Heart right ventricle (tissue), 16 donors: ENCODE measurements at regions not wholly inside any gene's neighbourhood (a gene's known extent, or its start where the extent isn't known, plus 50 kb on each side); places are given as distances from the start of the nearest gene placed in this dataset.

Source experiments
- ATAC-seq, 8 donors: fragments of 200-7000 bp; cut with Tn5 transposase; one replicate each; pipeline ENCODE4 v1.9.1; 2020; ENCODE audit warnings: mild to moderate bottlenecking in 8 of 8, moderate library complexity in 8 of 8, moderate number of reproducible peaks in 1 of 8
- DNase-seq, 2 donors: peaks; one replicate each; pipeline ENCODE4 v3.0.0-alpha.2; 2020
- H3K27ac ChIP-seq, 10 donors: fragments of 200-600 bp; sonication (generic) in 2 of 10; one replicate each; pipeline versions ENCODE4 v1.5.0 to v1.8.0; 2020 to 2022; ENCODE audit warnings: mild to moderate bottlenecking in 3 of 10
- H3K27me3 ChIP-seq, 7 donors: fragments of 200-600 bp; one replicate each; pipeline ENCODE4 v1.8.0; 2021 to 2022; ENCODE audit warnings: mild to moderate bottlenecking in 2 of 7
- H3K36me3 ChIP-seq, 9 donors: fragments of 200-600 bp; sonication (generic) in 1 of 9; one replicate each; pipeline versions ENCODE4 v1.5.0 to v1.8.0; 2020 to 2022; ENCODE audit warnings: mild to moderate bottlenecking in 2 of 9
- H3K4me1 ChIP-seq, 9 donors: fragments of 200-600 bp; sonication (generic) in 1 of 9; one replicate each; pipeline versions ENCODE4 v1.5.0 to v1.8.0; 2020 to 2022; ENCODE audit warnings: mild to moderate bottlenecking in 4 of 9
- H3K4me3 ChIP-seq, 10 donors: fragments of 200-600 bp; sonication (generic) in 2 of 10; one replicate each; pipeline versions ENCODE4 v1.5.0 to v1.8.0; 2020 to 2022; ENCODE audit warnings: mild to moderate bottlenecking in 7 of 10, moderate library complexity in 2 of 10
- H3K9me3 ChIP-seq, 11 donors: fragments of 200-600 bp in 10 of 11; sonication (generic) in 2 of 11; one replicate each; pipeline versions ENCODE4 v1.5.0 to v1.8.0; 2013 to 2022; ENCODE audit warnings: mild to moderate bottlenecking in 2 of 11, control low read depth in 1 of 11, moderate library complexity in 1 of 11
- CTCF ChIP-seq, 9 donors: fragments of 200-600 bp; sonication (generic) in 2 of 9; IDR thresholded peaks; one replicate each; pipeline versions ENCODE4 v1.5.0 to v1.8.0; 2021 to 2022; ENCODE audit warnings: antibody characterized with exemption in 9 of 9, mild to moderate bottlenecking in 5 of 9, moderate library complexity in 1 of 9
- WGBS, 2 donors: extraction: QIAGEN DNeasy Blood & Tissue Kit; methylation state at CpG; one replicate each; pipeline ENCODE4 v1.1.7; 2013; ENCODE audit warnings: inconsistent platforms in 1 of 2; 5-methylcytosine and 5-hydroxymethylcytosine counted together
- intact Hi-C, 10 donors: fragments of 100-400 bp; cut with DNase I; formaldehyde crosslinking; loops; one replicate each; pipeline versions ENCODE4 v1.11.1 to v1.14.2; 2022
- donor health status: Arrhythmogenic right ventricular cardiomyopathy.
- donor health status: ischemic (EF 13 %, LVEDD 7.1; RV severe dilation, severe dysfunction).
- donor health status: healthy with polysubstance abuse.
- donor health status: DM: no; HTN: yes; CAD: no.
- donor health status: DM: no; HTN: no; CAD: no.
- donor health status: ischemic (EF 25% LVEDD 6.9; RV normal size, moderate dysfunction).
- donor health status: ischemic (EF 25% LVEDD 5.7; RV mildly dilated, moderate dysfunction).
- donor health status: healthy.
- donor health status: DM: yes; HTN: yes; CAD: no.
- donor health status: Ischemic cardiomyopathy.
- donor health status: ischemic (EF 35%, LVEDD 5.7; RV mildly dilated, moderate dysfunction).
- donor health status: nonischemic (EF 11% LVEDD 7.7; RV severe dilation, severe dysfunction).
- donor health status: DM: yes; HTN: yes; CAD: no.
- donor health status: PGD.
- donor health status: ischemic (EF 29% LVEDD 5.4; RV normal size, mild dysfunction).
- donor health status: nonischemic (EF 23%, LVEDD 6.1; RV moderate dilation, normal function).

- WGBS, 2 donors: 93 to 94% methylated on average over 1 of the region's 1 CpG
- H3K9me3 ChIP-seq: peaks cover 0 to 55% (median 4%) of the 10 kb centered on the region in 11 donors
- H3K27ac ChIP-seq: no peak overlapping the region
- H3K4me3 ChIP-seq: no peak overlapping the region
- DNase-seq (no peak), ATAC-seq (no peak)
- intact Hi-C loops: no loop called here
- no peaks in the 10 kb centered on the region for H3K27me3 ChIP-seq
- TF ChIP-seq CTCF (IDR thresholded peaks at IDR 0.05): no peak
- no peaks in the 10 kb centered on the region for H3K4me1 ChIP-seq
- no peaks in the 10 kb centered on the region for H3K36me3 ChIP-seq
These were observed 350.3 kb downstream of the MAT2B start for GRCh38 chr5:163855754-163856153.

- intact Hi-C loops: no loop called here
- Histone ChIP-seq H3K9me3 (peaks cover 0 to 24% (median 0%) of the 10 kb centered on the region in 11 donors), H3K4me1 (no peaks in the 10 kb centered on the region), H3K4me3 (no peak overlapping the region), H3K27ac (no peak overlapping the region), H3K36me3 (no peaks in the 10 kb centered on the region), H3K27me3 (peaks cover 0 to 5% (median 0%) of the 10 kb centered on the region in 7 donors)
- TF ChIP-seq CTCF (IDR thresholded peaks at IDR 0.05): no peak
- no peak for DNase-seq
- ATAC-seq: no peak
- 45 to 55% methylated on average over 3 of the region's 3 CpGs for WGBS, 2 donors
These were observed 356.3 kb downstream of the MAT2B start for GRCh38 chr5:163861670-163862069.

GRCh38 chr5:163867324-163867723 lies 361.9 kb downstream of the MAT2B start:
- DNase-seq (no peak), ATAC-seq (no peak)
- intact Hi-C loops: no loop called here
- no peak overlapping the region for H3K27ac ChIP-seq
- H3K9me3 ChIP-seq: no peaks in the 10 kb centered on the region
- H3K27me3 ChIP-seq: peaks cover 0 to 5% (median 0%) of the 10 kb centered on the region in 7 donors
- no peak for TF ChIP-seq CTCF (IDR thresholded peaks at IDR 0.05)
- no peaks in the 10 kb centered on the region for H3K4me1 ChIP-seq
- no peaks in the 10 kb centered on the region for H3K36me3 ChIP-seq
- H3K4me3 ChIP-seq: no peak overlapping the region
- 35 to 49% methylated on average over 2 of the region's 2 CpGs for WGBS, 2 donors

- intact Hi-C loops: no loop called here
- no peaks in the 10 kb centered on the region for H3K4me1 ChIP-seq
- H3K9me3 ChIP-seq: no peaks in the 10 kb centered on the region
- peaks cover 0 to 2% (median 0%) of the 10 kb centered on the region in 7 donors for H3K27me3 ChIP-seq
- DNase-seq: no peak
- no peak overlapping the region for H3K27ac ChIP-seq
- no peak for ATAC-seq
- TF ChIP-seq CTCF (IDR thresholded peaks at IDR 0.05): no peak
- no peaks in the 10 kb centered on the region for H3K36me3 ChIP-seq
- WGBS, 2 donors: 43 to 70% methylated on average over 3 of the region's 3 CpGs
- no peak overlapping the region for H3K4me3 ChIP-seq
These were observed 362.3 kb downstream of the MAT2B start for GRCh38 chr5:163867738-163868137.
